ENCODE measurements at regions not wholly inside any gene's neighbourhood (a gene's known extent, or its start where the extent isn't known, plus 50 kb on each side); places are given as distances from the start of the nearest gene placed in this dataset.

DNA sequence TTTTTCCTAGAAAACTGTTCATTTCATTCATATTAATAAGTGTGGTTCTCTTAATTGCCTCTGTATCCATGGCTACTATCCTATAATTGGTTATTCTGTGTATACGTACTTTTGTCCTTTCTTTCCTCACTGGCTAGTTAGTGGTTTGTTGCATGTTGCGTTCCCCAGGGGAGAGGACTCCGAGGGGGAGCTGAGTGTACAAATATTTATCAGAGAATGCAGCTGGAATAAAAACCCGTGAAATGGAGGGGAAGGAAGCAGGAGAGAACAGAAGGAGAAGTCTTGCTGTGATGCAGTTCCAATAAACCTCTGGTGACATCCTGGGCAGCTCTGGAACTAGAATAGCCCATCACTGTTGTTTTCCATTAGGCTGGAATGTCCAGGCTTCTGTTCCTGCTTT is 117.1 kb upstream of the RGS6 start (continued):
- no peak for TF ChIP-seq ZNF3 (CRISPR knock-in tag; IDR thresholded peaks at IDR 0.05)
- no peak for TF ChIP-seq ATF1 (CRISPR knock-in tag; IDR thresholded peaks at IDR 0.05)
- no peak for TF ChIP-seq ATF1 (tag; IDR thresholded peaks at IDR 0.05)

DNA sequence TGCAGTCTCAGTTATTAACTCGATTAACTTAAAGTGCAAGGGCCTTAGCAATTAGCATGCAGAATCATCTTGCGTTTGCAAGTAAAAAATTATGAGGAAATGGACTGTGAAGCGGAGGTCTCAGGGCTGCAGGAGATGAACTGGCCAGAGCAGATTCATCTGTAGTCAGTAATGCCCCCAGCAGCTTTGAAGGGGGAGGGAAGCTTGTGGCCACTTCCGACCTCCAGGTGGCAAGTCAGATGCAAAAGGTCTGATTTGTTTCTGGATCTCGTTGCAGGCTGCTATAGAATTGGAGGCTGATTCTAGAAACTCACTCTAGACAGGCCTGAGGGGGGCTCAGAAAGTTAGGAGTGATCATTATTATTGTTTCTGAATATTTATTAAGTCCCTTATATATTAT is 107.4 kb upstream of the RGS6 start:
- 0% methylated on average over 5 of the region's 5 CpGs for WGBS (ENCODE audit: insufficient coverage, low coverage, missing lambda C conversion rate)
- H3K4me2 ChIP-seq (ENCODE audit: insufficient read depth, low read length), result no peak overlapping the region
- no peaks in the 10 kb centered on the region for H4K20me1 ChIP-seq (replicated peaks; ENCODE audit: control insufficient read depth, insufficient read depth, low read length)
- H3K36me3 ChIP-seq (ENCODE audit: control insufficient read depth, insufficient read depth, low read length), result no peaks in the 10 kb centered on the region
- no peak overlapping the region for H2AFZ ChIP-seq (ENCODE audit: low read depth, low read length)
- H3K27me3 ChIP-seq (ENCODE audit: control insufficient read depth in 2 of 2, insufficient read depth in 2 of 2, low read length in 2 of 2), result no peaks in the 10 kb centered on the region
- TF ChIP-seq, protein P1, sequence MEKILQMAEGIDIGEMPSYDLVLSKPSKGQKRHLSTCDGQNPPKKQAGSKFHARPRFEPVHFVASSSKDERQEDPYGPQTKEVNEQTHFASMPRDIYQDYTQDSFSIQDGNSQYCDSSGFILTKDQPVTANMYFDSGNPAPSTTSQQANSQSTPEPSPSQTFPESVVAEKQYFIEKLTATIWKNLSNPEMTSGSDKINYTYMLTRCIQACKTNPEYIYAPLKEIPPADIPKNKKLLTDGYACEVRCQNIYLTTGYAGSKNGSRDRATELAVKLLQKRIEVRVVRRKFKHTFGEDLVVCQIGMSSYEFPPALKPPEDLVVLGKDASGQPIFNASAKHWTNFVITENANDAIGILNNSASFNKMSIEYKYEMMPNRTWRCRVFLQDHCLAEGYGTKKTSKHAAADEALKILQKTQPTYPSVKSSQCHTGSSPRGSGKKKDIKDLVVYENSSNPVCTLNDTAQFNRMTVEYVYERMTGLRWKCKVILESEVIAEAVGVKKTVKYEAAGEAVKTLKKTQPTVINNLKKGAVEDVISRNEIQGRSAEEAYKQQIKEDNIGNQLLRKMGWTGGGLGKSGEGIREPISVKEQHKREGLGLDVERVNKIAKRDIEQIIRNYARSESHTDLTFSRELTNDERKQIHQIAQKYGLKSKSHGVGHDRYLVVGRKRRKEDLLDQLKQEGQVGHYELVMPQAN (IDR thresholded peaks at IDR 0.05; ENCODE audit: borderline replicate concordance), result no peak
- TF ChIP-seq DLX4 (CRISPR knock-in tag; IDR thresholded peaks at IDR 0.05) (no peak), KAT8 (IDR thresholded peaks at IDR 0.05; ENCODE audit: low read depth) (no peak), ETS2 (tag; IDR thresholded peaks at IDR 0.05; ENCODE audit: borderline replicate concordance, poor library complexity, severe bottlenecking) (no peak), RFX5 (IDR thresholded peaks at IDR 0.05; ENCODE audit: low read depth, low read length) (no peak), TSC22D4 (tag; IDR thresholded peaks at IDR 0.05) (no peak), STAT5A (IDR thresholded peaks at IDR 0.05; ENCODE audit: borderline replicate concordance, low read length) (no peak)
- H3K9ac ChIP-seq (ENCODE audit: insufficient read depth in 1 of 2, low read depth in 2 of 2, low read length in 2 of 2), result no peak overlapping the region
- DNase-seq (ENCODE audit: extremely low read depth in 1 of 4, low spot score in 3 of 4) (no peak), ATAC-seq (no peak), FAIRE-seq (no peak)
- H3K79me2 ChIP-seq (ENCODE audit: control insufficient read depth, insufficient read depth, low read length), result no peaks in the 10 kb centered on the region
- intact Hi-C loops (cut with micrococcal nuclease), result no loop called here
- ChIA-PET POLR2A (no interaction called here), CTCF (ENCODE audit: low intra/inter-chr PET ratio) (no interaction called here)
- in situ Hi-C loops (cut with MboI), result no loop called here
- BruUV-seq (replicated peaks), result no TSS peak
- no peaks in the 10 kb centered on the region for H3K4me1 ChIP-seq (replicated peaks in 1 of 2; ENCODE audit: control insufficient read depth in 2 of 2, insufficient read depth in 2 of 2, low read length in 2 of 2)
- no peak overlapping the region for H3K27ac ChIP-seq (ENCODE audit: extremely low read depth, low read depth, low read length)
- no peaks in the 10 kb centered on the region for H3K9me1 ChIP-seq (ENCODE audit: control insufficient read depth, insufficient read depth, low read length)
- H3K4me3 ChIP-seq, result no peak overlapping the region
- H3K9me3 ChIP-seq (replicated peaks; ENCODE audit: control insufficient read depth, insufficient read depth, low read depth, low read length), result no peaks in the 10 kb centered on the region

Data from K562 (cell line).